Endothelial cell of umbilical vein (primary cell): ENCODE measurements at regions not wholly inside any gene's neighbourhood (a gene's known extent, or its start where the extent isn't known, plus 50 kb on each side); places are given as distances from the start of the nearest gene placed in this dataset.

Source experiments
- BruUV-seq: library from RNA; stranded (reverse); fragments of 400-500 nt; replicated peaks from 2 replicates; lab custom pipeline; 2021; lab: Mats Ljungman, UMichigan
- CTCF ChIA-PET: fragments of 300-600, 350-600 bp; sonication (Branson Sonifier 250); formaldehyde crosslinking; loops from one replicate; lab custom pipeline; 2021; ENCODE audit warnings: antibody characterized with exemption, inconsistent platforms; lab: Charles Lee
- POLR2A ChIA-PET: fragments of 300-600, 350-600 bp; sonication (Branson Sonifier 250); formaldehyde crosslinking; loops from one replicate; lab custom pipeline; 2021; ENCODE audit warnings: antibody characterized with exemption, inconsistent platforms; lab: Charles Lee
- DNase-seq: peaks from one replicate; pipeline ENCODE4 v3.0.0-alpha.2; 2011; ENCODE audit warnings: low read depth, low spot score
- FAIRE-seq: peaks from 2 replicates; lab custom pipeline; 2011; peaks lifted over from hg19 to GRCh38; lab: Jason Lieb, UNC
- H2AFZ ChIP-seq: 2 replicates; pipeline ENCODE4 v1.6.0; 2012; ENCODE audit warnings: low read depth, low read length, control low read depth, inconsistent platforms
- H3K27ac ChIP-seq: 2 replicates; pipeline ENCODE4 v1.5.1; 2011; ENCODE audit warnings: low read depth, mild to moderate bottlenecking, control low read depth, low read length, moderate library complexity; ENCODE audit not compliant: insufficient read depth
- H3K27me3 ChIP-seq, 2 experiments: 2 replicates each; pipeline versions ENCODE4 v1.6.0 to v1.6.1; 2011; ENCODE audit warnings: low read length in 2 of 2, mixed read lengths in 1 of 2; ENCODE audit not compliant: control insufficient read depth in 2 of 2, insufficient read depth in 2 of 2
- H3K36me3 ChIP-seq, 2 experiments: 2 replicates in 1 of 2; 3 replicates in 1 of 2; pipeline ENCODE4 v1.5.1; 2011; ENCODE audit warnings: low read length in 2 of 2, mild to moderate bottlenecking in 1 of 2, moderate library complexity in 1 of 2; ENCODE audit not compliant: control insufficient read depth in 2 of 2, insufficient read depth in 2 of 2; ENCODE audit errors: extremely low read depth in 1 of 2
- H3K4me1 ChIP-seq: 3 replicates; pipeline ENCODE4 v1.5.1; 2011; ENCODE audit warnings: mild to moderate bottlenecking, low read length; ENCODE audit not compliant: control insufficient read depth, insufficient read depth; ENCODE audit errors: extremely low read depth
- H3K4me2 ChIP-seq: 2 replicates; pipeline ENCODE4 v1.6.1; 2011; ENCODE audit warnings: low read length, control low read depth, mixed read lengths; ENCODE audit not compliant: insufficient read depth
- H3K4me3 ChIP-seq, 3 experiments: fragments of 200-600 bp in 1 of 3; sonication (generic), shearing (Covaris generic) in 1 of 3; replicated peaks in 1 of 3; 2 replicates each; pipeline ENCODE4 v1.5.1; 2011 to 2016; ENCODE audit warnings: control low read depth in 3 of 3, low read length in 3 of 3, mild to moderate bottlenecking in 2 of 3, inconsistent platforms in 1 of 3, low read depth in 1 of 3, moderate library complexity in 1 of 3; ENCODE audit not compliant: insufficient read depth in 1 of 3
- H3K79me2 ChIP-seq: 2 replicates; pipeline ENCODE4 v1.6.0; 2012; ENCODE audit warnings: low read length, inconsistent platforms; ENCODE audit not compliant: control insufficient read depth, insufficient read depth
- H3K9ac ChIP-seq: replicated peaks from 2 replicates; pipeline ENCODE3; 2011; ENCODE audit warnings: low read length, control low read depth; ENCODE audit not compliant: insufficient read depth; ENCODE audit errors: extremely low read depth
- H3K9me1 ChIP-seq: replicated peaks from 3 replicates; pipeline ENCODE4 v1.6.0; 2011; ENCODE audit warnings: mild to moderate bottlenecking, low read length; ENCODE audit not compliant: control insufficient read depth, insufficient read depth; ENCODE audit errors: extremely low read depth
- H3K9me3 ChIP-seq: replicated peaks from 2 replicates; pipeline ENCODE4 v1.5.1; 2012; ENCODE audit warnings: low read length, inconsistent platforms; ENCODE audit not compliant: control insufficient read depth, insufficient read depth
- H4K20me1 ChIP-seq: replicated peaks from 2 replicates; pipeline ENCODE3; 2011; ENCODE audit warnings: mild to moderate bottlenecking, low read length; ENCODE audit not compliant: control insufficient read depth, insufficient read depth; ENCODE audit errors: extremely low read depth
- EZH2 ChIP-seq: IDR thresholded peaks from 2 replicates; pipeline ENCODE4 v1.6.1; 2012; ENCODE audit warnings: borderline replicate concordance, low read depth, mild to moderate bottlenecking, moderate library complexity, low read length, inconsistent platforms; ENCODE audit not compliant: severe bottlenecking
- FOS ChIP-seq: IDR thresholded peaks from 2 replicates; pipeline ENCODE4 v1.6.1; 2011; ENCODE audit warnings: mild to moderate bottlenecking, low read length, moderate library complexity, borderline replicate concordance; ENCODE audit not compliant: insufficient read depth
- GATA2 ChIP-seq: IDR thresholded peaks from 2 replicates; pipeline ENCODE4 v1.7.0; 2011; ENCODE audit warnings: low read depth, mild to moderate bottlenecking, moderate library complexity, mixed read lengths, low read length; ENCODE audit not compliant: insufficient read length, insufficient read depth
- JUN ChIP-seq: IDR thresholded peaks from 2 replicates; pipeline ENCODE4 v1.6.1; 2011; ENCODE audit warnings: borderline replicate concordance, low read depth; ENCODE audit not compliant: insufficient read length, insufficient read depth
- MYC ChIP-seq: IDR thresholded peaks from one replicate; pipeline ENCODE4 v1.6.1; 2011; ENCODE audit warnings: mild to moderate bottlenecking, low read depth, low read length
- POLR2A ChIP-seq: IDR thresholded peaks from 2 replicates; pipeline ENCODE4 v1.6.1; 2012; ENCODE audit warnings: low read depth, mild to moderate bottlenecking, control low read depth, low read length
- POLR2AphosphoS5 ChIP-seq: IDR thresholded peaks from 2 replicates; pipeline ENCODE4 v1.6.1; 2012; ENCODE audit warnings: low read depth, mild to moderate bottlenecking, control low read depth, low read length, moderate library complexity; ENCODE audit not compliant: insufficient read depth
- dilution Hi-C: fragments of 300-500 bp; cut with MboI; formaldehyde crosslinking; loops from one replicate; pipeline ENCODE4 v1.15.0; 2019; ENCODE audit warnings: low sequenced_read_pairs; ENCODE audit not compliant: extremely low pct_ligation_motif_present
- intact Hi-C: fragments of 100-400 bp; cut with micrococcal nuclease; formaldehyde crosslinking; loops from one replicate; pipeline ENCODE4 v1.10.0; 2022
- TF ChIP-seq, protein P1 (sequence below): IDR thresholded peaks from 2 replicates; pipeline ENCODE4 v1.6.1; 2011; ENCODE audit not compliant: insufficient read depth, insufficient read length
- TF ChIP-seq, protein P2 (sequence below), 2 donors: IDR thresholded peaks; 1 replicate in 1 of 2; 2 replicates in 1 of 2; pipeline ENCODE4 v1.5.1; 2011; ENCODE audit warnings: low read length in 2 of 2, mild to moderate bottlenecking in 2 of 2, moderate library complexity in 2 of 2, control low read depth in 1 of 2, inconsistent platforms in 1 of 2, low read depth in 1 of 2; ENCODE audit not compliant: insufficient read depth in 1 of 2; ENCODE audit errors: extremely low read depth in 1 of 2

DNA sequence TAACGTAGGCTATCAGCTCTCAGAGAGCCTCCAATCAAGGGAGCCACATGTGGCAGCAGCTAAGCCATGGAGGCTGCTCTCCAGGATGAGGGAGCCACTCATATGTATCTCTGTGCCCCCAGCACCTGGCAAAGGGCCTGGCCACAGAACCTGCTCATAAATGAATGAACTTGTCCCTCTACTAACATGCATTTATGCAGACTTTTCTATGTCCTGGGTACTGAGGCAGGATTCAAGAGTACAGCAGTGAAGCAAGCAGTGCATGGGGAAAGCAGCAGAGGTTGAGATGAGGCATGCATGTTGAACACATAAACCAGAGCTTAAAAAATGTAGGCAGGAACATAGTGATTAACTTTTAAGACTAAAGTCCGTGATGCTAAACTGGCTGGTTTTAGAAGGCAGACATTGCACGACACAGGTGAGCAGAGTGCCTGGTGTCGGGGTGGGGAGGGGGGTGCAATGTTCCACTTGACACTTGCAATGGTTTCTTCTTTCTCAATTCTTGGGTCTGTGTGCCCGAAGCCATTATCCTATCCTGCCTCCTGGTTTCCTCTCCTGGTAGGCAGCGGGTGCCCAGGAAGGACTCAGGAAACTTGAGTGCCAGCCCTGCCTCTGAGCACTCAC, 142.8 kb upstream of the ALDH1B1 start:
- no peak overlapping the region for H3K4me3 ChIP-seq
- BruUV-seq: no TSS peak
- H3K36me3 ChIP-seq: no peaks in the 10 kb centered on the region
- H2AFZ ChIP-seq: no peak overlapping the region
- intact Hi-C loops: no loop called here
- no peak overlapping the region for H3K9ac ChIP-seq
- no peak for TF ChIP-seq JUN
- TF ChIP-seq FOS: no peak
- TF ChIP-seq GATA2: no peak
- TF ChIP-seq EZH2: no peak
- TF ChIP-seq, protein P1, sequence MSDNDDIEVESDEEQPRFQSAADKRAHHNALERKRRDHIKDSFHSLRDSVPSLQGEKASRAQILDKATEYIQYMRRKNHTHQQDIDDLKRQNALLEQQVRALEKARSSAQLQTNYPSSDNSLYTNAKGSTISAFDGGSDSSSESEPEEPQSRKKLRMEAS: no peak
- no peak for TF ChIP-seq MYC
- TF ChIP-seq, protein P2, sequence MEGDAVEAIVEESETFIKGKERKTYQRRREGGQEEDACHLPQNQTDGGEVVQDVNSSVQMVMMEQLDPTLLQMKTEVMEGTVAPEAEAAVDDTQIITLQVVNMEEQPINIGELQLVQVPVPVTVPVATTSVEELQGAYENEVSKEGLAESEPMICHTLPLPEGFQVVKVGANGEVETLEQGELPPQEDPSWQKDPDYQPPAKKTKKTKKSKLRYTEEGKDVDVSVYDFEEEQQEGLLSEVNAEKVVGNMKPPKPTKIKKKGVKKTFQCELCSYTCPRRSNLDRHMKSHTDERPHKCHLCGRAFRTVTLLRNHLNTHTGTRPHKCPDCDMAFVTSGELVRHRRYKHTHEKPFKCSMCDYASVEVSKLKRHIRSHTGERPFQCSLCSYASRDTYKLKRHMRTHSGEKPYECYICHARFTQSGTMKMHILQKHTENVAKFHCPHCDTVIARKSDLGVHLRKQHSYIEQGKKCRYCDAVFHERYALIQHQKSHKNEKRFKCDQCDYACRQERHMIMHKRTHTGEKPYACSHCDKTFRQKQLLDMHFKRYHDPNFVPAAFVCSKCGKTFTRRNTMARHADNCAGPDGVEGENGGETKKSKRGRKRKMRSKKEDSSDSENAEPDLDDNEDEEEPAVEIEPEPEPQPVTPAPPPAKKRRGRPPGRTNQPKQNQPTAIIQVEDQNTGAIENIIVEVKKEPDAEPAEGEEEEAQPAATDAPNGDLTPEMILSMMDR (IDR thresholded peaks at IDR 0.05; ENCODE audit: extremely low read depth in 1 of 2, insufficient read depth in 1 of 2, low read depth in 1 of 2, low read length in 2 of 2): no peak
- no peak for TF ChIP-seq POLR2AphosphoS5
- no peak for TF ChIP-seq POLR2A
- H4K20me1 ChIP-seq: no peaks in the 10 kb centered on the region
- POLR2A ChIA-PET: no interaction called here
- peaks cover 3 to 7% of the 10 kb centered on the region in 2 experiments for H3K27me3 ChIP-seq
- DNase-seq (no peak), FAIRE-seq (no peak)
- CTCF ChIA-PET: interaction anchor here (0.7 to 0.9 kb wide), 2 partner anchors 12 to 14 kb away, joined by 3 to 5 read pairs; no protein-coding TSS in a partner anchor
- H3K79me2 ChIP-seq: no peaks in the 10 kb centered on the region
- no peaks in the 10 kb centered on the region for H3K9me3 ChIP-seq
- no peaks in the 10 kb centered on the region for H3K9me1 ChIP-seq
- no peaks in the 10 kb centered on the region for H3K4me1 ChIP-seq
- H3K27ac ChIP-seq: no peak overlapping the region
- dilution Hi-C loops: no loop called here
- no peak overlapping the region for H3K4me2 ChIP-seq
